Thymus (tissue), 11 donors: ENCODE measurements at regions not wholly inside any gene's neighbourhood (a gene's known extent, or its start where the extent isn't known, plus 50 kb on each side); places are given as distances from the start of the nearest gene placed in this dataset.

Source experiments
- DNase-seq, 9 donors: peaks; one replicate each; pipeline ENCODE4 v3.0.0-alpha.2; 2013; ENCODE audit warnings: low spot score in 9 of 9, low read depth in 6 of 9, missing footprints in 1 of 9
- H3K27ac ChIP-seq, 2 donors: one replicate each; pipeline ENCODE4 v1.5.1; 2013; ENCODE audit warnings: control low read depth in 1 of 2, low read depth in 1 of 2, low read length in 1 of 2, mild to moderate bottlenecking in 1 of 2, moderate library complexity in 1 of 2
- H3K27me3 ChIP-seq, 2 donors: one replicate each; pipeline ENCODE4 v1.5.1; 2013; ENCODE audit warnings: low read length in 1 of 2; ENCODE audit not compliant: control insufficient read depth in 2 of 2, insufficient read depth in 1 of 2
- H3K36me3 ChIP-seq, 2 donors: one replicate each; pipeline ENCODE4 v1.5.1; 2013; ENCODE audit warnings: low read length in 1 of 2, mild to moderate bottlenecking in 1 of 2, moderate library complexity in 1 of 2; ENCODE audit not compliant: control insufficient read depth in 2 of 2, insufficient read depth in 2 of 2
- H3K4me1 ChIP-seq, 2 donors: one replicate each; pipeline ENCODE4 v1.5.1; 2013; ENCODE audit warnings: low read length in 2 of 2; ENCODE audit not compliant: control insufficient read depth in 2 of 2, insufficient read depth in 2 of 2
- H3K4me3 ChIP-seq, 2 donors: one replicate each; pipeline ENCODE4 v1.5.1; 2013; ENCODE audit warnings: low read length in 2 of 2, control low read depth in 1 of 2, mild to moderate bottlenecking in 1 of 2
- H3K9me3 ChIP-seq, 2 donors: one replicate each; pipeline ENCODE4 v1.5.1; 2013; ENCODE audit warnings: low read length in 1 of 2, mild to moderate bottlenecking in 1 of 2; ENCODE audit not compliant: control insufficient read depth in 2 of 2, insufficient read depth in 1 of 2
- whole genome bisulfite sequencing: extraction: QIAGEN DNeasy Blood & Tissue Kit; methylation state at CpG from one replicate; pipeline ENCODE4 v1.1.7; 2013; 5-methylcytosine and 5-hydroxymethylcytosine counted together
- donor health status: healthy.

GRCh38 chr15:81450721-81451120, 76.7 kb upstream of the TMC3 start:
- WGBS = 99% methylated on average over 1 of the region's 1 CpG
- Histone ChIP-seq H3K36me3 (no peaks in the 10 kb centered on the region), H3K27me3 (no peaks in the 10 kb centered on the region), H3K4me3 (no peak overlapping the region), H3K27ac (no peak overlapping the region), H3K9me3 (no peaks in the 10 kb centered on the region), H3K4me1 (no peaks in the 10 kb centered on the region)
- DNase-seq = no peak

- no peak for DNase-seq
- no peaks in the 10 kb centered on the region for H3K36me3 ChIP-seq
- H3K4me1 ChIP-seq = no peaks in the 10 kb centered on the region
- 95% methylated on average over 2 of the region's 2 CpGs for WGBS
- no peak overlapping the region for H3K27ac ChIP-seq
- no peaks in the 10 kb centered on the region for H3K27me3 ChIP-seq
- H3K4me3 ChIP-seq = no peak overlapping the region
- no peaks in the 10 kb centered on the region for H3K9me3 ChIP-seq
Observed at GRCh38 chr15:81449836-81450474, 75.9 kb upstream of the TMC3 start.

- no peak for DNase-seq
- Histone ChIP-seq H3K36me3 (no peaks in the 10 kb centered on the region), H3K27ac (no peak overlapping the region), H3K27me3 (no peaks in the 10 kb centered on the region), H3K9me3 (no peaks in the 10 kb centered on the region), H3K4me3 (no peak overlapping the region), H3K4me1 (no peaks in the 10 kb centered on the region)
- 95% methylated on average over 5 of the region's 5 CpGs for WGBS
Observed at GRCh38 chr15:81443040-81443820, 69.2 kb upstream of the TMC3 start.

- Histone ChIP-seq H3K27me3 (no peaks in the 10 kb centered on the region), H3K36me3 (no peaks in the 10 kb centered on the region), H3K4me3 (no peak overlapping the region), H3K27ac (no peak overlapping the region), H3K9me3 (no peaks in the 10 kb centered on the region), H3K4me1 (no peaks in the 10 kb centered on the region)
- 97% methylated on average over 1 of the region's 1 CpG for WGBS
- DNase-seq = no peak
Observed at GRCh38 chr15:81442454-81442853, 68.4 kb upstream of the TMC3 start.

GRCh38 chr15:81434851-81435250, 60.8 kb upstream of the TMC3 start:
- no peaks in the 10 kb centered on the region for H3K4me1 ChIP-seq
- no peak overlapping the region for H3K4me3 ChIP-seq
- DNase-seq = no peak
- H3K36me3 ChIP-seq = no peaks in the 10 kb centered on the region
- no peaks in the 10 kb centered on the region for H3K27me3 ChIP-seq
- H3K27ac ChIP-seq = no peak overlapping the region
- no peaks in the 10 kb centered on the region for H3K9me3 ChIP-seq

GRCh38 chr15:81433462-81433861, 59.4 kb upstream of the TMC3 start:
- no peaks in the 10 kb centered on the region for H3K4me1 ChIP-seq
- no peak overlapping the region for H3K4me3 ChIP-seq
- no peak overlapping the region for H3K27ac ChIP-seq
- no peaks in the 10 kb centered on the region for H3K36me3 ChIP-seq
- H3K9me3 ChIP-seq = no peaks in the 10 kb centered on the region
- WGBS = 95% methylated on average over 3 of the region's 3 CpGs
- H3K27me3 ChIP-seq = no peaks in the 10 kb centered on the region
- no peak for DNase-seq

- H3K4me1 ChIP-seq = no peaks in the 10 kb centered on the region
- no peak overlapping the region for H3K4me3 ChIP-seq
- no peak for DNase-seq
- no peak overlapping the region for H3K27ac ChIP-seq
- H3K36me3 ChIP-seq = no peaks in the 10 kb centered on the region
- H3K27me3 ChIP-seq = no peaks in the 10 kb centered on the region
- H3K9me3 ChIP-seq = no peaks in the 10 kb centered on the region
- 96% methylated on average over 2 of the region's 2 CpGs for WGBS
Observed at GRCh38 chr15:81432179-81432578, 58.2 kb upstream of the TMC3 start.

GRCh38 chr15:81427176-81427575, 53.2 kb upstream of the TMC3 start:
- 97% methylated on average over 6 of the region's 6 CpGs for WGBS
- Histone ChIP-seq H3K27ac (no peak overlapping the region), H3K9me3 (no peaks in the 10 kb centered on the region), H3K4me3 (no peak overlapping the region), H3K4me1 (no peaks in the 10 kb centered on the region), H3K27me3 (no peaks in the 10 kb centered on the region), H3K36me3 (no peaks in the 10 kb centered on the region)
- no peak for DNase-seq

GRCh38 chr15:81425905-81426304, 51.9 kb upstream of the TMC3 start:
- H3K27ac ChIP-seq = no peak overlapping the region
- H3K27me3 ChIP-seq = no peaks in the 10 kb centered on the region
- no peak for DNase-seq
- H3K4me3 ChIP-seq = no peak overlapping the region
- H3K36me3 ChIP-seq = no peaks in the 10 kb centered on the region
- WGBS = 63% methylated on average over 1 of the region's 1 CpG
- no peaks in the 10 kb centered on the region for H3K9me3 ChIP-seq
- no peaks in the 10 kb centered on the region for H3K4me1 ChIP-seq
